ENCODE measurements at regions not wholly inside any gene's neighbourhood (a gene's known extent, or its start where the extent isn't known, plus 50 kb on each side); places are given as distances from the start of the nearest gene placed in this dataset.
"Not testable (repeated sequence)": the region's sequence is repeated elsewhere in the genome, so short reads cannot be mapped to it uniquely, and the experiment has no call there.

DNA sequence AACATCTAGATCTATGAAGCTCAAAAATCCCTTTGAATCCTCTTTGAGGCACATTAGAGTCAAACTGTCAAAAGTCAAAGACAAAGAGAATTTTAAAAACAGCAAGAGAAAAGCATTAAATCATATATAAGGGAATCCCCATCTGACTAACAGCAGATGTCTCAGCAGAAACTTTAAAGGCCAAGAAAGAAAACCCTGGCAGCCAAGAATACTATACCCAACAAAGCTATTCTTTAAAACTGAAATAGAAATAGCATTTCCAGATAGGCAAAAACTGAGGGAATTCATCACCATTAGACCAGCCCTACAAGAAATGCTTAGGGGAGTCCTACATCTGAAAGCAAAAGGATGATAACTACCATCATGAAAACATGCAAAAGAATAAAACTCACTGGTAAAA is 211.2 kb upstream of the PDZRN3 start:
- no peak for DNase-seq

DNA sequence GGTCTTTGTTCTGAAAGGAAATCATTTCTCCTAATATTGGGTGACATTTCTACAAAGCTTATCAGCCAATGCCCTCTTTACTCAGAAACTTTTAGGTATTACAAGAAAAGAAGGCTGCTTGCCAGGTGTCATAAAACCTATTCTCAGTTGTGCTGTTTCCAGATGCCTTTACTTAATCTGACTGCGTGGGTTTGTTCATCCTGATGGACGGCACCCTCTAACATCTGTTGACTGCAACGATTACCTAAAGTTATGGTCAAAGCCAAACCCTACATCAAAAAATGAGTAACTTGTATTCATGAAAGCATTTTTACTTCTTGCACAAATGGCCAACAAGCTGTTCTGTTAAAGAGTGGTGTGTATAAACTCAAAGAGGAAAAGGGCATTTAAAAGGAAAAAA is 207.7 kb upstream of the PDZRN3 start:
- DNase-seq: no peak

DNA sequence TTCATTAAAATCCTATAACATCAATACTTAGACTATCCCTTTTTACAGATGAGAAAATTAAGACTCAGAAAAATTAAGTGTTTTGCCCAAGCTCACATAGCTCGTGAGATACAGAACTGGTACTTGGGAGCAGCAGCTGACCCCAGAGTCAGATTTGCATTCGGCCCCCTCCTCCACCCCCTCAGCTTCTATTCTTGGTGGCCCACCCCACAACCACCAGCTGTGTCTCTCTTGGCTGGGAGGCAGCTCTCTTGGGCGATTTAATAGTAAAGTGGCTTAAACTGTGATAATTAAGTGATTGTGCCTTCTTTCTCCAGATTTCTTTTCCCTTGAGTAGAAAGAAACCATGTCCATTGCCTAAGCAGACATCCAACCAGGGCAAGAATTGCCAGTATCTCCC is 203.6 kb upstream of the PDZRN3 start:
- no peak for DNase-seq

DNA sequence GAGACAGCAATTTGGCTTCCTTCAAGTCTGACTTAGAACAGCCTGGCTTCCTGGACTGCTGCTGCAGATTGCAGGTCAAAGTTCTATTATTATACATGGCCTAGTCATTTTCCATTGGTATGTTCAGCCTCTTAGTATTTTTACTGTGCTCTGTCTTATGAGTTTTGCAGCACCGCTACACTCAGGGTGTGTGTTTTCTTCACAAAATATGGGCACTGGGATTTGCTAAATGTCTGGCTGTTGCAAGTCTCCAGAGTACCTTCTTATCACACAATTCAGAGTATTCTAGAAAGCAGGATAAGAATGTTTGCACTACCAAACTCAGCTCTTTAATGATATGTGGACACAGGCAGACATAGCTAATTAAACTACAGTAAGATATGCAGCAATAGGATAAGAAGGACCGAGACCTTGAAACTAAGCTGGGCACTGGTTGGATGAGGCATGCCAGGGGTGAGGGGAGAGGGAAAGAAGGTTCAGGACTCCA is 203.0 kb upstream of the PDZRN3 start:
- DNase-seq: no peak

DNA sequence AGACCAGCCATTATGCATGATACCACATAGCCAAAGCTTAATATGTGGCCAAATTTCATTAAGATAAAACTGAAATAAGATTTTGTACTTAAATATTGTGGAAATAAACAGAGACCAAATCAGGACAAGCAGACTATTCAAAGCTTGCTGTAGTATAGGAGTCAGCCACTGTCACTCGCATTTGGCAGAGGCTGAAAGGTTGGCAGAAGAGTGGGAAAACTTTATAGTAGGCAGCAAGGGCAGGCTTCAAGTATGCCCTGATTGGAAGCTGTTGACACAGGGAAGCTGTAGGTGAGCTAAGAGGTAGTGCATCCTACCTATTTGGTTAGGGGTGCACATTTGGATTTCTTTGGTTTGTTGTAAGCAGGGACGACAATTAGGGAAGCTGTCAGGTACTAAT is 202.5 kb upstream of the PDZRN3 start:
- no peak for DNase-seq

DNA sequence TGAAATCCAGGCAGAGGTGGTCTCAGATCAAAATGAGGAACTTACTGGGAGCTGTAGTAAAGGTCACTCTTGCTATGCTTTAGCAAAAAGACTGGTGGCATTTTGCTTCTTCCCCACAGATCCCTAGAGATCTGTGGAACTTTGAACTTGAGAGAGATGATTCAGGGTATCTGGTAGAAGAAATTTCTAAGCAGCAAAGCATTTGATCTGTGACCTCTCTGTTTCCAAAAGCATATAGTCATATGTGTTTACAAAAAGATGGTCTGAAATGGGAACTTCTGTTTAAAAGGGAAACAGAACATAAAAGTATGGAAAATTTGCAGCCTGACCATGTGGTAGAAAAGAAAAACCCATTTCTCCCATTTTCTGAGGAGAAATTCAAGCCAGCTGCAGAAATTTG is 196.2 kb upstream of the PDZRN3 start:
- DNase-seq: not testable (repeated sequence)

DNA sequence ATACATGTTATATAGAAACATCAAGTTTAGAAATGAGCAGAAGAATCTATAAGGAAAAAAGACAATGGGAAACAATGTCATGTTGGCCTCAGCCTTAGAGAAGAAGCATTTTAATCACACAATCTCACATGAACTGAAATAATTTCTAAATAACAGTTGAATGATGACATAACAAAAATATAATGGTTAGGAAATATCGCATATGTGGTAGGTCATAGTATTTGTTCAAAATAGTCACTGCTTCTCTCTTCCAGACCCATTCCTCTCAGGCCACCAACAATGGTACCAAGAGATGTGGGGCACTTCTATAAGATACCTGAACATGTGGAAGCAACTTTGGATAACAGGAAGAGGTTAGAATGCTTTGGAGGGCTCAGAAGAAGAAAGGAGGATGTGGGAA is 195.7 kb upstream of the PDZRN3 start:
- no peak for DNase-seq

DNA sequence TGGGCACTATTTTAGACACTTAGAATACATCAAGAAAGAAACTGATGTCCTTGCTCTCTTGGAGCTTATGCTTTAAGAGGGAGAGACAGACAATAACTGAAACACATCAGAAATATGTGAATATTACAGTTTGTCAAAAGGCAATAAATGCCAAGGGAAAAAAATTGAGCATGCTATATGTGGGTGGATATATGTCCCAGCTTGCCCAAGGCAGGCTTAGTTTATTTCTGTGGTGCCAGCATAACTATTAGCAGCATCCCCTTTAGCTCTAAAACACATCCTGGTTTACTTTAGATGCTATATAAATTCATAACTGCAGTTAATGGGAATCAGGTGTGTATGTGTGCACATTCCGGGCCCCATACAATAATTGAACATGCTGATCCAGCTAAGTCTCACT is 191.2 kb upstream of the PDZRN3 start:
- no peak for DNase-seq

DNA sequence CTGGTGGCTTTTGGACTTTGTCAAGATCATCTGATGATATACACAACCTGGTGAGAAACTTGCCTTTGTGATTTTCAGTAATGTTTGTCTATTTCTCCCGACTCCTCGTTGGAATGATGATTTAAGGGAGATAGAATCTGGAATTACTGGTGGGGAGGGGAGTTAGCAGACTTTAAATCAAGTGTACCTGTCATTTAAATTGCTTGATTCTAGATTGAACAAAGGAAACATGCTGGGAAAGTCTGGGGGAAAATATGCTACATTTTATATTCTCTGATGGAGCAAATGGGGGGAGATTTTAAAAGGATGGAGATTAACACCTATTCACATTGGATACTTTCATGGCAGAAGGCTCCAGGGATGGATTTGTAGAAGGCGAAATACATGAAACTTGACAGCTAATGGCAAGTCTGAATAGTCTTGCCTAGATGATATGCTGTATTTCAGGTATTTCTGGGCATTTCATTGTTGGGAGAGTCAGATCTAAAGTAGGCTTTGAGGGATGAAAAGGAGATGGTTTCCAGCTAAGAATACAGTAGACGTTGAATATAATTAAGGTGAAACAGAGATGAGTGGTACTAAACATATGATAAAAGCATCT is 189.1 kb upstream of the PDZRN3 start:
- DNase-seq: no peak

DNA sequence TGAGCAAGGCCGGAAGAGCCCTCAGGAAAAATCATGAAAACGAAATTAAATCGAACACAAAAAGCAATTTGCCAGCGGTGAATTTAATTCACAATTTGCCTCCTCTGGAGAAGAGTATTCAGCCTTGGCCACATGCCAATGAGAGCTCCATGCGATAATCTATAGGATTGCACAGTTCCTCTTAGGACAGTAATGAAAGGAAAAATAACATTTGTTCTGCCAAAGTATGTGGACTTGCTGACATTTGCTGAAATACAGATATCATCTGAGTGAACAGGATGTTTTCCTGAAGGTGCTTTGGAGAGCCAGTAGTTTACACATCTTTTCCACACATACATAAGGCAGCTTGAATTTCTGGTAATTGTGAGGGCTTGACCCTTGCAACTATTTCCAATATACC is 188.6 kb upstream of the PDZRN3 start:
- no peak for DNase-seq

DNA sequence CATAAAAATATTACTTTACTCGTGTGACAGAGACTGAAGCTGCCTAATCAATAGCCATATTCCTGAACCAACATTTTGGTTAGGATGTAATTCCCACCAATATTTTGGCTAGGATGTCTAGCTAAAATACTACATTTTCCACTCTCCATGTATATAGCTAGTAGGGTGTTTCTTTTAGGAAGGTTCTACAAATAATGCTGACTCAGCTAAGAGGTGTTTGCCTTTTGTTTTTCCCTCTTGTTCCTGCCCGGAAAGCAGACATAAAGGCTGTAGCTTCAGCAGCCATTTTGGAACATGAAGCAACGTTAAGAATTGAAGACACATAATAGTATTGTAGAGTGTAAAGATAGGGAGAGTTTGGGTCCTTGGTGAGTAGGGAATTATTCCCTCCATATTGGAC is 187.3 kb upstream of the PDZRN3 start:
- DNase-seq: no peak

DNA sequence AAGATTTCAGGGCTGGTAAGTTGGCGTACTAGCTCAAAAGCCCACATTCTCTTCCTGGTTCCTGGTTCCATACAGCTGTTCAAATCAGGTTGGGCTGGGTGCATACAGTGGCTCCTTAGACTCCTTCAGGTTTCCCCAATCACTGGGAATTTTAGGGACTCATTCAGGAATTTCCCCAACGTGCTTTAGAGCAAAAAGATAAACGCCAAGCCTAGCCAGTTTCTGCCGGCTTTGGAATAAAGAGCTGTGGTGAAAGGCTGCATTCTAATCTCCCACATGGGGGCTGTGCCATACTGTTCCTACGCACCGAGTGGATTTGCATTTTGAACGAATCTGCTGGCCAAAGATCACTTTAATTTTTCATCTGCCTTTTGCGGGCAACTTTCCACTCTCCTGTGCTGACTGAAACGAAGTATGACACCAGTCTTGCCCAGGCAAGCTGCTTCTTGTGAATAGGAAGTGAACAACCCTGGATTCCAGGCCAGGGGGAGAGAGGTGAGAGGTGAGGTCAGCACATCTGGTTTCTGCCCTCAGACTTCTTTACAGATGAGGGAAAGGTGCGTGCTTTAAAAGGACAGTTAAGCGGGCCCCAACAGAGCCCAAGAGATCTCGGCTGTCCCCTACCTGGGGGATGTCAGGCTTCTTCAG is 184.2 kb upstream of the PDZRN3 start:
- no peak for DNase-seq

DNA sequence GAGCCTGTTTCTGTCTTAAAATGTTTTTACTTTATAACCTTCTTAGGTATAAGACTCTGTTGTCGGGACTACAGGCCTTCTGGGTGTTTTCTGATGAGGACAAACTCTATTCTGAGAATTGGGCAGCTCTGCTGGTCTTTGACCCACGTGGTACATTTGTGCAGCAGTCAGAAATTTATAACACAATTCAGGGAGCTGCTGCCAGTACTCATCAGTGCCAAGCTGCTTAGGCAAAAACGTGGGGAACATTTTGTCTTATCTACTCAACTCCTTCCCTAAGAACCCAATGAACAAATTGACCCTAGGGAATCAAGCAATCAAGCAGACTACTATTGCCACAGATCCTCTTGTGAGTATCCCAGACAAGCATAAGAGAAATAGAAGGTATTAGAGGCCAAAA is 180.7 kb upstream of the PDZRN3 start:
- DNase-seq: no peak

DNA sequence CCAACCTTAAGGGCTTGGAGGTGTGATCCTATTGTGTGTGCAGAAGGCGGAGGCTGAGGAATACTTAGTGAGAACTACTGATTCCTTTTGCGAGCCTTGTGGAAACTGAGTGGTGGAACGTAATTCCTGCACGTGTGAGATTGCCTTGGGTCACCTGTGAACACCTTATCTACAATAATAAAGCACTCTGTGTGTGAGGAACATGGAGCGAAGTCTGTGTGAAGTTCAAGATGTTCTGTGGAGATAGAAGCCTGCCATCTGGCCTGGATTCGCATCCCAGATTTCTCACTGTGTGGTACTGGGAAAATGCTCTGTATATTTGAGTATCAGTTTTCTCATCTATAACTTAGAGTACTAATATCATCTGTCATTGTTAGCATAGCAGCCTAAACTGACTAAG is 179.5 kb upstream of the PDZRN3 start:
- DNase-seq: no peak

DNA sequence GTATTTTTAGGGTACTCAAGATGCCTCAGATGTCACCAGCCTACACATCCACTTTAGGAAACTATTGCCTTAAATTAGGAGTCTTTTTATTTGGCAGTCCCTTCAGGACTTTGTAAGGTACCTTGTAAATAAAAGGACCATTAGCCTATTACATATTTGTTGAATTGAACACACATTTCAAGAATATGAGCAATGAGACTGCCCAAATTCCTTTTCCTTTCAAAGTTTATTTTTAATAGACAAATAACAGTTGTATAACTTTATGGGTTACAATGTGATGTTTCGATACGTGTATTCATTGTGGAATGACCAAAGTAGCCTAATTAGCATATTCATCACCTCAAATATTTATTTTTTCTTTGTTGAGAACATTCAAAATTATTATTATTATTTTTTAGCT is 176.7 kb upstream of the PDZRN3 start:
- DNase-seq: no peak

DNA sequence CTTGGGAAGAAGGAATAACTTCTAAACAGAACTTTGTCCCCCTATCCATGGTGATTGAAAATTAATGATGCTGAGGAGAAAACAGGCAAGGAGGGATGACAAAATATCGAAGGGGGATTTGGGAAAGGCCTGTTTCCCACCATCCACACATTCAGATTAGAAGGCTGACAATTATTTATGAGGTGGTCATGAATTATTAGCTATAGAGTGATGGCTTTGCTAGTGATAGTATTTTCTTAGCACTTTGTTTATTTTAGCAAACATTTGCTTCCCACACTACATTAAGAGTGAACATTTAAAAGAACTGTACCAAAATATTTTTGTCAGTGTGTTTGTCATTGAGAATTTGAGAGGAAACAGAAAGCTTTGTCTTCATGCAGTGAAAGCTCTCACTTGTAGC is 172.6 kb upstream of the PDZRN3 start:
- no peak for DNase-seq

DNA sequence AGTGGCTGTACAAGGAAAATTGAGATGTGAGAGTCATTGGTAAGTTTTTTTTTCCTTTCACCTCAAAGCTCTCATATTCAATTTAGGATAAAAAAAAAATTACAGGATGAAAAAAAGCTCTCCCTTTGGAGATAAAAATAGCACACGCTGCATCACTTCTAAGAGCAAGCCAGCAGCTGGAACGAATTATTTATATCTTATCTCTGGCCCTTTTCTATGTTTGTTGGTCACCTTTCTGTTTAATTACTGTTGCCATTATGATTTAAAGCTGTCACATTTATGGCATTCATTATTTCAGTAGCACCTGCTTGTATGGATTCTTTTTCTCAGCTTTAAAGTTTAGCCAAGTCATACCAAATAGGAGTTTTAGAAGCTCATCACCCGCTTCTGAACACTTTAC is 171.6 kb upstream of the PDZRN3 start:
- DNase-seq: no peak

DNA sequence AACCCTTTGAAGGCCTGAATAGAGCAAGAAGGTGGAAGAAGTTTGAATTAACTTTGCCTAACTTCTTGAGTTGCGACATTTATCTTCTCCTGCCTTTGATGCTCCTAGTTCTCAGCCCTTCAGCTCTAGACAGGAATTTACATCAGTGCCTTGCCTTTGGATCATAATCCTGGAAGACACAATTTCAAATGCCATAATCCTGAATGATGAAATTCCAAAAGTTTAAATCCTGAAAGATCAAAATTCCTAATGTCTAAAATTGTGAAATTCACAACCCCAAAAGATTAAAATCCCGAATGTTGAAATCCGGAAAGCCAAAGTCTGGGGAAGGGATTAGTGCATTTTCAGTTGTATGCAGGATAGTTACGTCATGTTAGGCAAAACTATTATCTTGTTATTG is 166.6 kb upstream of the PDZRN3 start:
- no peak for DNase-seq

DNA sequence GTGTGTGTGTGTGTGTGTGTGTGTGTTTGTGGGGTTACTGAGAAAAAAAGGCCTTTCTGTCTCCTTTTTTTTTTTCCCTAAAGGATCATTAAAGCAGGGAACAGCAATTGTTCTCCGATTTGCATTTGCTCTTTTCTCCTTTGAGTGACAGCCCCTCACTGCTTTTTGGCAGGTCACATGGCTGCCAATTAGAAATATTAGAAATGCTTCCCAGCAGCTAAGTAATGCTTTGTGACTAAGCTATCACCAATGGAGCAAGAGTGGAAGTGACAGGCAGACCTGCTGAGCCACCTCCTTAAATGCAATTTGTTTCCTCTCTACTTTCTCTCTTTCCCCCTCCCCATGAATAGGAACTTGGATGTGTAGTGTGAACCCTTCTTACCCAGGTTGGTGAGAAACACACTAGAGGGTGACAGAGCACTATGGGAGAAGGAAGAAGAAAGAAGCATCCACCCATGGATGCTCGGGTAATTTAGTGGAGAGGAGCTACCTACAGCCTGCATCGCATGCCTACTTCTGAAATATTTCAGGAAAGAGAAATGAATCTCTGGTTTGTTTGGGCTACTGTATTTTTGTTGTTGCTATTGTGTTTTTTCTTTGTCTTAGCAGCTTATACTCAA is 165.2 kb upstream of the PDZRN3 start:
- no peak for DNase-seq

DNA sequence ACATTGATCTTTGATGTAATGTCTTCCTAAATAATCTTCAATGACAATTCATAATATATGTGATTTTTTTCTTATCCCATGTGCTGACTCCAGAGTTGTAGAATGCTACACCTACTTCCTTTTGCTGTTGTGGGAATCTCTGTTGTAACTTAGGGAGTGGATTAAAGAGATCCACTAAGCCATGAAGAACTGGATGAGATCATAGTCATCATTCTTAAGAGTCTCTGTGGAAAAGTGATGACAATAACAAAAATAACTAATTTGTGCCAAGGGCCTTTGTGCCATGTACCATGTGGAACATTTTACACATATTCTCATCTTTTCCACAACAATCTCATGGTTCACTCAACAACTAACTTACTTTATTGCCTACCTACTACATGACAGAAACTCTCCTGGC is 162.9 kb upstream of the PDZRN3 start:
- no peak for DNase-seq

DNA sequence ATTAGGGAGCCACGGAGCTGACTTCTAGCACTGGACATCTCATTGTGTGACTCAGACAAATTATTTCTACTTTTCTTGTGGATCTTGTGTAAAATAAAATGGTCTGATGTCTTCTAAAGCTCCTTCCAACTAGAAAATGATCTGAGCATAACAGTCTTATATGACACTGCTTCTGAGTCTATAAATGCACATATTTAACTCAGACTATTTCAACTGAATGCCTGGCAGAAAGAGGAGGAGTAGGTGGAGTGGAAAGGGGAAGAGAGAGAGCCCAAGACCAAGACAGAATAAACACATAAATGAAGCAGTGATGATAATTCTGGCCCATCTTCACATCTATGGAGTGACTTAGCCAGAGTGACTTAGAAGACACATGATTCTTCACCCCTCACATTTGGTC is 162.3 kb upstream of the PDZRN3 start:
- no peak for DNase-seq

DNA sequence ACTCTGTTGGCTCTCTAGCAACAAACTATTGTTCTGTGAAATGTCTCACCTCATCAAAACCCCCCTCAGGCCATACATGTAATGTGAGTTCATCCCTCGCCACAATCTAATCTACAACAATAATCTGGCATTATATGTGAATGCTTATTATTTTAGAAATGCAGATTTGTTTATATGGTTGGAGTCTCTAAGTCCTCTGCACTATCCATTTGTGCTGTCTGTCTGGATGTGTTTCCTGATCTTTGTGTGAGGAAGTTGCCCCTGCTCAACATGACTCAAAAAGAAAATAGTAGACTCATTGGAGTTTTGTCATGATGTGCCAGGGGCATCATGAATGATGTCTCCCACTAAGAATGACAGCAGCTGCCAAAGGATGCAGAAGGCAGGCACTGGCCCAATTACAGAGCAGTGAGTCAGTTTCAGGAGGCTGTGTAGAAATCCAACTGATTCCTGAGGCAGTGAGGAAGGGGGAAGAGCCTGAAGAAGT is 161.6 kb upstream of the PDZRN3 start:
- no peak for DNase-seq

DNA sequence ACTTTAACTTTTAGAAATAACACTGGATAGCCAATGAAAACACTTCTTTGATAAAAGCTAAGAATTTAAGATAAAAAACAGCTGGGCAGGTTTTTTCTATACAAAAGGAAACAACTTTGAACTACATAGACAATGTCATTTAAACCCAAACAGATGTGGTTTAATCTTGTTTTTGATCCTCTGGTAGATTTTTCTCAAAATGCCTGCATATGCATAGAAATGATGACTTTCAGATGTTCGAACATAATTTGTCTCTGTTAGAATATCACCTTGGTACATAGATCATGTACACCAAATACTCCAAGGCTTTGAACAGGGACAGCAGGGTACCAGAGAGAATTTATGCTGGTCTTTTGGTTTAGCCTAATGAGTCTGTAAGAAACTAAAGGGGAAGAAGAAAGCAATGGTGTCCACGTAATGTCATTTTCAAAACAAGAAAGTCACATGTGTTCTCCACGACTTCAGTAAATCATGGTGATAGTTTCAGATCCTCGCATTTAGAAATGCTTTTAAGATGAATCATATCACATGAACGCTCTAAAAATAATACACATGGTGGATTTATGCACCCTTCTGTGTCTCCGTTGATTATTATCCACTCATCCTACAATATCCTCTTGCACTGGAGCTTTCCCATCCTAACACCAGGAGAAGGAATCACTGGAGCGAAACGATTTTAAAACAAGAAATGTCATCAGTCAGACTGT is 160.1 kb upstream of the PDZRN3 start:
- DNase-seq: no peak

DNA sequence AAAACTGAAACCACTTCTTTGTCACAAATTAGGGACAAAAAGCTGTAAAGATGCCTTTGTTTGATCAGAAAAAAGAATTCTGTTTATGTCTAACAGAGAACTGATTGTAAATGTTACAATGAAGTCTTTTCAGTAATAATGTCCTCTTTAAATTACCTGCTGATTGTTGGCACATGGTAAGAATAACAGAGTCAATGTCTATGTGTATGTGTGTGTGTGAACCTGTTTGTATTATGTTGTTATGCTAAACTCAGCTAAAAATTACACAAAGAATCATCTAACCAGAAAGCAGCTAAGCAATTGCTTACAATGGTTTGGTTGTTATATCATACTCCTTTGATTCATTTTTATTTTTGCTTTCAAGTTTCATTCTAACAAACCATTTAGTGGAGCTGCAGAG is 159.1 kb upstream of the PDZRN3 start:
- no peak for DNase-seq
